Gastroesophageal sphincter (tissue), 3 donors: ENCODE measurements at regions not wholly inside any gene's neighbourhood (a gene's known extent, or its start where the extent isn't known, plus 50 kb on each side); places are given as distances from the start of the nearest gene placed in this dataset.

Experiments used
- CTCF ChIP-seq, 4 experiments: fragments of 200-600 bp in 2 of 4; fragments of 450-650 bp in 2 of 4; sonication (generic) in 1 of 4; IDR thresholded peaks; one replicate each; pipeline ENCODE4 v1.5.1; 2017 to 2019; ENCODE audit warnings: antibody characterized with exemption in 4 of 4, mild to moderate bottlenecking in 2 of 4, moderate library complexity in 2 of 4
- EP300 ChIP-seq: sonication (generic); formaldehyde crosslinking; IDR thresholded peaks from one replicate; pipeline ENCODE4 v1.6.1; 2017; ENCODE audit warnings: antibody characterized with exemption, mild to moderate bottlenecking
- POLR2A ChIP-seq, 2 donors: fragments of 450-650 bp; IDR thresholded peaks; one replicate each; pipeline ENCODE4 v1.6.1; 2017; ENCODE audit warnings: antibody characterized with exemption in 2 of 2, mild to moderate bottlenecking in 2 of 2, moderate library complexity in 1 of 2
- POLR2AphosphoS5 ChIP-seq: sonication (generic); formaldehyde crosslinking; IDR thresholded peaks from one replicate; pipeline ENCODE4 v1.6.1; 2017; ENCODE audit warnings: antibody characterized with exemption

DNA sequence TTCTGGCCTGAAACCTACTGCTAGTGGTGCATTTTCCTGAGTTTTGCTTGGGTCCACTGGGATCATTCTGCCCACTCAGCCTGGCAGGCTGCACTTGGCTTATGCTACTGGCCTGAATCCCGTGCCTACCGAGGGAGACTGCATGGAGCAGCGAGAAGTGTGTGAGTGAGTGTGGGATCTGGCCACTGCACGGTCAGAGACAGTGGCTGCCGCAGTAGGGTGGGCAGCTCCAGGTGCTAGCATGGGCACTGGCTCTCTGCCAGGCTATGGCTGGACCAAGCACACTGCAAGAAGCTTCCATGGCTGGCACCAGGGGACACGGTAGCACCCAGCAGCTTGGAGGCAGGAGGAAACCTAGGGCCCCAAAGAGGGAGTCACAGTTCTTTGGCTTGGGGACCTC, 1058.7 kb upstream of the ACO1 start:
- TF ChIP-seq POLR2A (IDR thresholded peaks at IDR 0.05) (no peak), CTCF (IDR thresholded peaks at IDR 0.05) (no peak), EP300 (no peak), POLR2AphosphoS5 (no peak)
